Cardiac septum (tissue), 1 donor: ENCODE measurements at regions not wholly inside any gene's neighbourhood (a gene's known extent, or its start where the extent isn't known, plus 50 kb on each side); places are given as distances from the start of the nearest gene placed in this dataset.

ENCODE experiments used
- DNase-seq: peaks from one replicate; pipeline ENCODE4 v3.0.0-alpha.2; 2020; ENCODE audit warnings: low spot score
- intact Hi-C: fragments of 100-400 bp; cut with DNase I; formaldehyde crosslinking; loops from one replicate; pipeline ENCODE4 v1.14.0; 2022
- donor health status: DM: no; HTN: no; CAD: no.

GRCh38 chr16:72427783-72428331 lies 255.9 kb upstream of the PMFBP1 start:
- intact Hi-C loops, result no loop called here
- DNase-seq, result no peak

- DNase-seq, result no peak
- intact Hi-C loops, result no loop called here
Observed at GRCh38 chr16:72427051-72427782, 255.3 kb upstream of the PMFBP1 start.

GRCh38 chr16:72426386-72426785 lies 254.4 kb upstream of the PMFBP1 start:
- DNase-seq, result no peak
- intact Hi-C loops, result no loop called here

GRCh38 chr16:72425571-72426341 lies 253.8 kb upstream of the PMFBP1 start:
- DNase-seq, result no peak
- intact Hi-C loops, result no loop called here

GRCh38 chr16:72424757-72425156 lies 252.8 kb upstream of the PMFBP1 start:
- intact Hi-C loops, result no loop called here
- no peak for DNase-seq

GRCh38 chr16:72422308-72422897 lies 250.4 kb upstream of the PMFBP1 start:
- no peak for DNase-seq
- intact Hi-C loops, result no loop called here

GRCh38 chr16:72419638-72420037 lies 247.7 kb upstream of the PMFBP1 start:
- intact Hi-C loops, result no loop called here
- no peak for DNase-seq

GRCh38 chr16:72415379-72415778 lies 243.4 kb upstream of the PMFBP1 start:
- intact Hi-C loops, result no loop called here
- no peak for DNase-seq

GRCh38 chr16:72410492-72410891 lies 238.5 kb upstream of the PMFBP1 start:
- intact Hi-C loops, result no loop called here
- no peak for DNase-seq

- no peak for DNase-seq
- intact Hi-C loops, result no loop called here
Observed at GRCh38 chr16:72409423-72409822, 237.5 kb upstream of the PMFBP1 start.

- no peak for DNase-seq
- intact Hi-C loops, result no loop called here
Observed at GRCh38 chr16:72406390-72406789, 234.4 kb upstream of the PMFBP1 start.

GRCh38 chr16:72404299-72404698 lies 232.3 kb upstream of the PMFBP1 start:
- DNase-seq, result no peak
- intact Hi-C loops, result no loop called here

- intact Hi-C loops, result no loop called here
- DNase-seq, result no peak
Observed at GRCh38 chr16:72401084-72401361, 229.1 kb upstream of the PMFBP1 start.

GRCh38 chr16:72400257-72401083 lies 228.5 kb upstream of the PMFBP1 start:
- no peak for DNase-seq
- intact Hi-C loops, result no loop called here

- intact Hi-C loops, result no loop called here
- DNase-seq, result no peak
Observed at GRCh38 chr16:72399811-72400210, 227.9 kb upstream of the PMFBP1 start.

GRCh38 chr16:72397876-72398275 lies 225.9 kb upstream of the PMFBP1 start:
- DNase-seq, result no peak
- intact Hi-C loops, result no loop called here

- intact Hi-C loops, result no loop called here
- DNase-seq, result no peak
Observed at GRCh38 chr16:72394526-72394925, 222.6 kb upstream of the PMFBP1 start.

- no peak for DNase-seq
- intact Hi-C loops, result no loop called here
Observed at GRCh38 chr16:72389791-72390190, 217.8 kb upstream of the PMFBP1 start.

- DNase-seq, result no peak
- intact Hi-C loops, result no loop called here
Observed at GRCh38 chr16:72388007-72388406, 216.1 kb upstream of the PMFBP1 start.

GRCh38 chr16:72384651-72385050 lies 212.7 kb upstream of the PMFBP1 start:
- no peak for DNase-seq
- intact Hi-C loops, result no loop called here
